ENCODE measurements at regions not wholly inside any gene's neighbourhood (a gene's known extent, or its start where the extent isn't known, plus 50 kb on each side); places are given as distances from the start of the nearest gene placed in this dataset.

- in situ Hi-C loops (cut with MboI; ENCODE audit: low sequenced_read_pairs in 4 of 4), result no loop called here
- intact Hi-C loops (cut with DNase I; ENCODE audit: low total_unique reads), result no loop called here
These were observed 275.1 kb upstream of the ANKRD55 start for GRCh38 chr5:56508249-56508648.

GRCh38 chr5:56507351-56507930 lies 274.3 kb upstream of the ANKRD55 start:
- H3K27me3 ChIP-seq, result no peaks in the 10 kb centered on the region
- DNase-seq, result no peak
- H3K9me3 ChIP-seq, result no peaks in the 10 kb centered on the region
- in situ Hi-C loops (cut with MboI; ENCODE audit: low sequenced_read_pairs in 4 of 4), result no loop called here
- H3K36me3 ChIP-seq, result no peaks in the 10 kb centered on the region
- TF ChIP-seq POLR2A (IDR thresholded peaks at IDR 0.05), result no peak
- no peak for TF ChIP-seq CTCF (IDR thresholded peaks at IDR 0.05 in 4 of 5, conservative IDR thresholded peaks at IDR 0.05 in 1 of 5)
- no peak overlapping the region for H3K27ac ChIP-seq
- no peaks in the 10 kb centered on the region for H3K4me1 ChIP-seq
- intact Hi-C loops (cut with DNase I; ENCODE audit: low total_unique reads), result no loop called here
- no peak overlapping the region for H3K4me3 ChIP-seq
- ATAC-seq, result no peak

More at GRCh38 chr5:56508249-56508648, 275.1 kb upstream of the ANKRD55 start:
- no peaks in the 10 kb centered on the region for H3K9me3 ChIP-seq
- no peak overlapping the region for H3K4me3 ChIP-seq
- no peak for TF ChIP-seq POLR2A (IDR thresholded peaks at IDR 0.05)
- TF ChIP-seq CTCF (IDR thresholded peaks at IDR 0.05 in 4 of 5, conservative IDR thresholded peaks at IDR 0.05 in 1 of 5), result no peak
- H3K27ac ChIP-seq, result no peak overlapping the region
- DNase-seq (no peak), ATAC-seq (no peak)
- no peaks in the 10 kb centered on the region for H3K4me1 ChIP-seq
- H3K27me3 ChIP-seq, result no peaks in the 10 kb centered on the region
- H3K36me3 ChIP-seq, result no peaks in the 10 kb centered on the region

- ATAC-seq, result no peak
- H3K4me1 ChIP-seq, result no peaks in the 10 kb centered on the region
- no peaks in the 10 kb centered on the region for H3K27me3 ChIP-seq
- in situ Hi-C loops (cut with MboI; ENCODE audit: low sequenced_read_pairs in 4 of 4), result no loop called here
- no peaks in the 10 kb centered on the region for H3K36me3 ChIP-seq
- intact Hi-C loops (cut with DNase I; ENCODE audit: low total_unique reads), result no loop called here
- TF ChIP-seq CTCF (IDR thresholded peaks at IDR 0.05 in 4 of 5, conservative IDR thresholded peaks at IDR 0.05 in 1 of 5), result no peak
- no peak for TF ChIP-seq POLR2A (IDR thresholded peaks at IDR 0.05)
- H3K9me3 ChIP-seq, result no peaks in the 10 kb centered on the region
- no peak for DNase-seq
- no peak overlapping the region for H3K27ac ChIP-seq
- no peak overlapping the region for H3K4me3 ChIP-seq
These were observed 273.3 kb upstream of the ANKRD55 start for GRCh38 chr5:56506211-56506965.

GRCh38 chr5:56503929-56504328 lies 270.8 kb upstream of the ANKRD55 start:
- Histone ChIP-seq H3K4me3 (no peak overlapping the region), H3K4me1 (no peaks in the 10 kb centered on the region), H3K36me3 (no peaks in the 10 kb centered on the region), H3K27ac (no peak overlapping the region), H3K27me3 (no peaks in the 10 kb centered on the region), H3K9me3 (no peaks in the 10 kb centered on the region)
- intact Hi-C loops (cut with DNase I; ENCODE audit: low total_unique reads), result no loop called here
- DNase-seq (no peak), ATAC-seq (no peak)
- no peak for TF ChIP-seq POLR2A (IDR thresholded peaks at IDR 0.05)
- no peak for TF ChIP-seq CTCF (IDR thresholded peaks at IDR 0.05 in 4 of 5, conservative IDR thresholded peaks at IDR 0.05 in 1 of 5)
- in situ Hi-C loops (cut with MboI; ENCODE audit: low sequenced_read_pairs in 4 of 4), result no loop called here

Data from gastrocnemius medialis (tissue), 4 donors.